HG03045 (cell line): ENCODE measurements at regions not wholly inside any gene's neighbourhood (a gene's known extent, or its start where the extent isn't known, plus 50 kb on each side); places are given as distances from the start of the nearest gene placed in this dataset.
"Not testable (repeated sequence)": the region's sequence is repeated elsewhere in the genome, so short reads cannot be mapped to it uniquely, and the experiment has no call there.

ENCODE experiments used
- ATAC-seq: cut with Tn5 transposase; IDR thresholded peaks from one replicate; pipeline ENCODE4 v1.9.1; 2021; ENCODE audit warnings: mild to moderate bottlenecking, moderate library complexity; ENCODE audit not compliant: unreplicated experiment

DNA sequence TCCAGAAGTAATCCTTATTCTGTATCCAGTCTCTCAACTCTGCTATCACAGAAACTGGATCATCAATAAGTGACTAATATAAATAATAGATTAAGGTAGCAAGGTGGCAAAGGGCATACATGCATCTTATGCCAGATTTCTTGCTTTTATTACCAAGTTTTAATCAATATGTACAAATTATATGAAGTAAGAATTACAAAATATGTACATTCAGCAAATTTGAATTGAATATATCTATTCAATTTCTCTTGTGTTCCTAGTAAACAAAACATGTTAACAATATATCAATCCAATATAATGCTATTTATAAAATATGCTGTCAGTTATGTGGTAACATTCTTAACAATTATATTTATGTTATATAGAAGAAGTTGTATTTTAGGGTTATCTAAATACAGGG lies 488.7 kb upstream of the COX7C start:
- ATAC-seq, result no peak

DNA sequence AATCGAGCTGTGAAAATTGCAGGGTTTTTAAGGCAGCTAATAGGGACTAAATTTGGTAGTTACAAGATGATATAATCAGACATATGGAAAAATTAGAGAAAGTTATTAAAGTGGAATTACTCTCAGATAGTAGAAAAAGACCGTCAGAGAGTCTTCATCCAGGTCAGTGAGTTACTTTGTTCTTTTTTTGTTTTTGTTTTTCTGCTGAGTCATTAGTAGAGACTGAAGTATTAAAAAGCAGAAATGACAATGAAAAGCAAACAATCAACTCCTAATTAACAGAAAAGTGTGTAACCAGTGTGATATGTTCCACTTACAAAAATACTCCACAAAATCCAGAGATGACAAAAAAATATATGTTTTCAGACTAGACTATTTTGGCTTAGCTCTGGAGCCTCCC lies 480.4 kb upstream of the COX7C start:
- no peak for ATAC-seq

- no peak for ATAC-seq
These were observed 473.9 kb upstream of the COX7C start for GRCh38 chr5:86143837-86144236.

DNA sequence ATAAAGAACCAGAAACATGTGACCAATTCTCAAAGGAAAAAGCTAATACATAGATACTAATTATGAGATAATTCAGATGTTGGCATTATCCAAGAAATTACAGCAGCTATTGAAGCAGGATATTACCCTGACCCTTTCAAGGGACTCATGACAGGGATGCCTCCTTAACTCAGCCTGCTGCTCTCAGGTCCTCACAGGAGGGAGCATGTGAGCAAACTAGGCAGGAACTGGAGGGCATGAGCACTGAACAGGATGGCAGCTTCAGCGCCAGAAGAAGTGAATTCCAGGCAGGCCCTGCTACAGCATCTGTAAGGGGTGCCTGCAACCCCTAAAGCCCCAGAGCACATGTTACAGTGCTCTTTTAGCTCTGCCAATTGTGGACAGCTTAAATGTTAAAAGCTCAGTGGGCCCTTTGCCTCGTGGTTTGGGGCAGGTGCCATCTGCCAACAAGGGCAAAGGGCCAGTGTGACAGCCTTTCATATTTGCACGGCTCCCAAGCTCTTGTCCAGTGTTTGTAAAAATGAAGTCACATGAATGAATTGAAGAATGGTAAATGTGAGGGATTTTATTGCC lies 464.7 kb upstream of the COX7C start:
- ATAC-seq, result no peak

GRCh38 chr5:86155796-86156195 lies 461.9 kb upstream of the COX7C start:
- no peak for ATAC-seq

GRCh38 chr5:86170194-86170593 lies 447.5 kb upstream of the COX7C start:
- no peak for ATAC-seq

DNA sequence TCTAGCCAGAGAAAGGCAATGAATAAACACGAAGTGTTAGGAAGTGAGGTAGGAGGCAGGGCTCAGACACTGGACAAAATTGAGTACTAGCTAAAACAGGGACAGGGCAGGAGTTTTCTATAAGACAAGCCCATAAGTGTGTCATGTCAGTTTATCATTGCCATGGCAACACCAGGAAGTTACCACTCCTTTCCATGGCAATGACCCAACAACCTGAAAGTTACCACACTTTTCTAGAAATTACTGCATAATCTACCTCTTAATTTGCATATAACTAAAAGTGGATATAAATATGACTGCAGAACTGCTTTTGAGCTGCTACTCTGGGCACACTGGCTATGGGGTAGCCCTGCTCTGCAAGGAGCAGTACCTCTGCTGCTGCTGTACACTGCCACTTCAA lies 442.5 kb upstream of the COX7C start:
- ATAC-seq, result peak; percentile 80

- no peak for ATAC-seq
These were observed 418.5 kb upstream of the COX7C start for GRCh38 chr5:86199287-86199686.

GRCh38 chr5:86228147-86228546 lies 389.6 kb upstream of the COX7C start:
- ATAC-seq, result no peak

DNA sequence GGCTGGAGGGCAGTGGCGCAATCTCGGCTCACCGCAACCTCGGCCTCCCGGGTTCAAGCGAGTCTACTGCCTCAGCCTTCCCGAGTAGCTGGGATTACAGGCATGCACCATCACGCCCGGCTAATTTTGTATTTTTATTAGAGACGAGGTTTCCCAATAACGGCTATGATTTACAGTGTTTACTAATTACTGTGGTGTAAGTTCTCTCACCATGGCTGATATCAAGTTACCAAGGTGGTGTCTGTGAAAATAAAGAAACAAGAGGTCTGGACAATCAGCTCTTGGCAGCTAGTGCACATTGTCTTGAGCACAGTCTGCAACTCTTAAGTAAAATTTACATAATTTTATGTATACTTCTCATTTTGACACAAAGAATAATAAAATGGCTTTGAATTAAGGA lies 385.5 kb upstream of the COX7C start:
- no peak for ATAC-seq

GRCh38 chr5:86244153-86244552 lies 373.6 kb upstream of the COX7C start:
- ATAC-seq, result no peak

GRCh38 chr5:86257871-86258270 lies 359.9 kb upstream of the COX7C start:
- ATAC-seq, result no peak

DNA sequence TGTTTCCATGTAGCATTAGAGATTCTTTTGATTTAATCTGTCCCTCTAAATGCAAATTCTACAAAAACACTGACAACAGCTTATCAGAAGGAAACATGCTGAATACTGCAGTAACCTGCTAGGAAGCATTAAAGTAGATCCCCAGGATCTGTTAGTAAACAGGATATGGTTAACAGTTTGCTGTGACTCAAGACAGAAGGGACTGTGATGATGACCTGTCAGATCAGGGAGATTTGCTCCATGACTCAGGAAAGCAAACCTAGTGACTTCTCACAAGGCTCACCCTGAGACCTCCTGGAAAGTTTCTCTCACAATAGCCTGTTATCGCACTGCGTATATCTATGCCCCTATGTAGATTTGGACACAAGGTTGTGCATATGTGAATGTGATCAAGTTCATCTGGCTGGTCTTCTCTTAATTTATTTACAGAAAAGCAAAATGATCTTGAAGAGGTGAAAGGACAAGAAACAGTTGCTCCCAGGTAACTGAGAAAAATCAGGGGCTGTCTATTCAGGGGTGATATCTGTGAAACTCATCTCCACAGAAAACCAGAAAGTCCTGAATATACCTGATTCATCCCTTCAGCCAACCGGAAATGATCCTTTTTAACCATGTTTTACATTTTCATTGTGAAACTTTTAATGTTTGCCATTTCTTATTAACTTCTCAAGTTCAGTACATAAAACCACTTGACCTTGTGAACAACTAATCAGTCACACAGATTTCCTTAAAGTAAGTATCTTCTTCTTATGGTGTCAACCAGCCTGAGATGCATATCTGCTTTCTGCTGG lies 333.1 kb upstream of the COX7C start:
- ATAC-seq, result not testable (repeated sequence)

DNA sequence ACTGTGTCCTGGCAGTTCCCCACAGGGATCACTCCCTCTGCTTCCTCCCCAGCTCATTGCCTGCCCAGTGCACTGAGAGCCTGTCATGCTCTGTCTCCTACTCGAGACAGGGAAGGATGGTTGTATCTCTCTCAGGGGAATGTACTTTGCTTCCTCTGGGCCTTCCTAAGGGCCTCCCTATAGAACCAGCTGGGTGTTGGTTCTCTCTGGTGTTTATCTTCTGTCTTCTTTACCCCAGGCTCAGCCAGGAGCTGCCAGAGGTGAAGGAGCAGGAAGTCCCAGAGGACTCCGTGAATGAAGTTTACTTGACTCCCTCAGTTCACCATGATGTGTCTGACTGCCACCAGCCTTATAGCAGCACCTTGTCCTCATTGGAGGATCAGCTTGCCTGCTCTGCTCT lies 330.3 kb upstream of the COX7C start:
- not testable (repeated sequence) for ATAC-seq

GRCh38 chr5:86289786-86290185 lies 328.0 kb upstream of the COX7C start:
- not testable (repeated sequence) for ATAC-seq

DNA sequence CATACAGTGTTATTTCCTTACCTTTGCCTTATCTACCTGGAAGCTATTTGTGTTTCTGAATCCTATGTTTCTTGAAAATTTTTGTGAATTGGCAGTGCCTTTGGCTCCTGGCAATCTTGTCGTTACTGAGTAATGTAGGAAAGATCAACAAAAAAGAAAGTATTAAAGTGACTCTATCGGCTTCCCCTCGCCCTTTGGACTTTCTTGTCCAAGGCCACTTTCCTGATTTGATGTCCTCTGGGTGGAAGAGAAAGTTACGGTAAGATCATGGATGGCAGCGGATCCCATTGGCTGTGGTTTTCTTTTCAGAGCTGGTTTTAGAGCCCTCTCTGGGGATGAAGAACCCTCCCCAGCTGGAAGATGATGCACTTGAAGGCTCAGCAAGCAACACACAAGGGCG lies 324.9 kb upstream of the COX7C start:
- not testable (repeated sequence) for ATAC-seq

DNA sequence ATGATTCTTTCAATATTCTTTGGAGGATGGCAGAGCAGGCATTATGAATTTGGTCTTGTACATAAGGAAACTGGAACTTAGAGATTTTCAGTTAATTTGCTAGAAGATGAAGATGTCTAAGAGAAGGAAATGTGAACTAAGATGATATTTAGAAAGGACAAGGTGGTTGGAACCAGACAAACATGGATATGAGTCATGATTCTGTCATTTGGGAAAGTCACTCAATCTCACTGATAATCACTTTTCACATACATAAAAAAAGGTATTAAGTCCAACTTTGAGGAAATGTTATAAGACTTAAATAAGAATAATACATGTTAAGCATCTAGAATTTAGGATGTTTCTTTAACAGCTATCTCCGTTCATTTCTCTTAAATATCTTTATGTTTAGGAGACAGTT lies 315.1 kb upstream of the COX7C start:
- ATAC-seq, result not testable (repeated sequence)

DNA sequence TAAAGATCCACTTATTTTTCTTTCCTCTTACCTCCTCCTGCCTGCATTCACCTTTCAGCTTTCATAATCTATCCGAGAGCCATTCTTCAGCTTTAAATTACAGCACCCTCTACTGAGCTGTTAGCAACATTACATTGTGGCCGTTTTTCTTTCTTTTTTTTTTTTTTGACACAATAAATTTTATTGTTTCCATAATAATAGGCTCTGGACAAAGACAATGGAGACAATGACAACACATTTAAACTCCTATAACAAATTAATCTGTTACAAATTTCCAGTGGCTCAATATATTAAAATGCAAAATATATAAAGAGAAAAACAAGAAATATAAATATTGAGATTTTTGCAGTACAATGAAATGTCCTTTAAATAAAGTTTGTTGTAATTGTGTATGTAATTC lies 312.7 kb upstream of the COX7C start:
- ATAC-seq, result not testable (repeated sequence)

DNA sequence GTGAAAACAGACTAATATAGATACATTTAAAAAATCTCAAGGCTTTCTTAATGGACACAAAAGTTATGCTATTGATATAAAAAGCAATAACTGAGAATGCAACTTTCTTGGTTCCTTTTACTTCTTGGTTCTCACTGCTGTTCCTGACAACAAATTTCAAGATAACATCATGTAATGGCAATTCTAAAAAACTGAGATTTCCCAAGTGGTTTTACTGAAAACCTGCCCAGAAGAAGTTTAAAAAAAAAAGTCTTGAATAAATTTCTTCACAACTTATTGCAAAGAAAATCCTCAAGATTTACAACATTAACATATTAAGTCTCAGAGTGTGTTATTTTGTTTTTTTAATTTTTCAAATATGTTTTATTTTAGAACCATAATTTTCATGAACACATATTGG lies 302.8 kb upstream of the COX7C start:
- ATAC-seq, result no peak

DNA sequence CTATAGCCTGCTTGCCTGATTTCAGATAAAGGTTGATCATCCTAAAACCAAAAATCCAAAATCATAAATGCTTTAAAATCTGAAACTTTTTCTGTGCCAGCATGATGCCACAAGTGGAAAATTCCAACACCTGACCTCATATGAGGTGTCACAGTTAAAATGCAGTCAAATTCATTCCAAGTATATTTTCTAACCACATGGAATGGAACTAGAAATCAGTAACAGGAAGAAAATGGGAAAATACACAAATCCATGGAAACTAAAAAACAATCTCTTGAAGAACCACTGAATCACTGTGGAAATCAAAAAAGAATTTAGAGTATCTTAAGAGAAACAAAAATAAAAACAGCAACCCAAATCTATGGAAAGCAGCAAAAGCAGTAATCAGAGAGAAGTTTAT lies 297.5 kb upstream of the COX7C start:
- ATAC-seq, result no peak

GRCh38 chr5:86329318-86329717 lies 288.4 kb upstream of the COX7C start:
- no peak for ATAC-seq

- ATAC-seq, result no peak
These were observed 287.0 kb upstream of the COX7C start for GRCh38 chr5:86330736-86331135.

DNA sequence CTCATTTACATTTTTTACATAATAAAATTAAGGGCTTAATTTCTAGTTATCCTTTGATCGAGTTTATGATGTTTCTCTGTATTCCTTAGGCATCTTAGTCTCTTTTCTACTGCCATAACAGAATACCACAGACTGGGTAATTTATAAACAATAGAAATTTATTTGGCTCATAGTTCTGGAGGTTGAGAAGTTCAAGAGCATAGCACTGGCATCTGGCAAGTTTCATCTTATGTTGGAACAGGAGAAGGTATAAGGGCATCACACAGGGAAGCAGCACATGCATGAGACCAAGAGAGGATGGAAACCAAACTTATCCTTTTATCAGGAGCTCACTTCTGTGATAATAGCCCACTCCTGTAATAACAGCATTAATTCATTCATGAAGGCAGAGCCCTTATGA lies 284.9 kb upstream of the COX7C start:
- ATAC-seq, result no peak
